H9 (cell line): ENCODE measurements at regions not wholly inside any gene's neighbourhood (a gene's known extent, or its start where the extent isn't known, plus 50 kb on each side); places are given as distances from the start of the nearest gene placed in this dataset.

Source experiments
- DNase-seq: peaks from one replicate; pipeline ENCODE4 v3.0.0-alpha.2; 2017
- H2AFZ ChIP-seq: one replicate; pipeline ENCODE4 v1.6.1; 2013; ENCODE audit warnings: mild to moderate bottlenecking, low read length, control low read depth, moderate library complexity
- H2AK5ac ChIP-seq: 2 replicates; pipeline ENCODE4 v1.6.1; 2013; ENCODE audit warnings: low read length, control low read depth, mixed read lengths; ENCODE audit not compliant: insufficient read length
- H2BK120ac ChIP-seq: one replicate; pipeline ENCODE4 v1.6.1; 2013; ENCODE audit warnings: low read depth, mild to moderate bottlenecking, low read length, control low read depth, inconsistent platforms; ENCODE audit not compliant: poor library complexity, severe bottlenecking
- H2BK12ac ChIP-seq: 2 replicates; pipeline ENCODE4 v1.6.1; 2013; ENCODE audit warnings: low read length, control low read depth, mixed read lengths, low read depth; ENCODE audit not compliant: insufficient read length
- H2BK15ac ChIP-seq: 2 replicates; pipeline ENCODE4 v1.6.1; 2013; ENCODE audit warnings: low read depth, low read length, control low read depth
- H2BK20ac ChIP-seq: one replicate; pipeline ENCODE4 v1.6.1; 2013; ENCODE audit warnings: low read depth, mild to moderate bottlenecking, low read length, control low read depth, inconsistent platforms; ENCODE audit not compliant: poor library complexity, severe bottlenecking
- H2BK5ac ChIP-seq: 2 replicates; pipeline ENCODE4 v1.6.1; 2013; ENCODE audit warnings: low read length, control low read depth, mixed read lengths; ENCODE audit not compliant: insufficient read length
- H3K14ac ChIP-seq: 2 replicates; pipeline ENCODE4 v1.6.1; 2013; ENCODE audit warnings: low read length, control low read depth; ENCODE audit not compliant: insufficient read depth
- H3K18ac ChIP-seq: 2 replicates; pipeline ENCODE4 v1.6.1; 2013; ENCODE audit warnings: low read depth, mild to moderate bottlenecking, mixed read lengths, low read length, control low read depth; ENCODE audit not compliant: insufficient read length
- H3K23ac ChIP-seq: 2 replicates; pipeline ENCODE4 v1.6.1; 2013; ENCODE audit warnings: low read length, control low read depth, mixed read lengths, low read depth; ENCODE audit not compliant: insufficient read length
- H3K23me2 ChIP-seq: 2 replicates; pipeline ENCODE4 v1.6.1; 2013; ENCODE audit warnings: low read depth, mild to moderate bottlenecking, mixed read lengths, low read length, control low read depth; ENCODE audit not compliant: insufficient read length, poor library complexity, severe bottlenecking
- H3K27ac ChIP-seq: 2 replicates; pipeline ENCODE4 v1.5.1; 2013; ENCODE audit warnings: low read length, control low read depth, mixed read lengths, low read depth; ENCODE audit not compliant: insufficient read length
- H3K27me3 ChIP-seq: 2 replicates; pipeline ENCODE4 v1.6.1; 2013; ENCODE audit warnings: low read length, control low read depth, inconsistent platforms; ENCODE audit not compliant: insufficient read depth
- H3K4ac ChIP-seq: 2 replicates; pipeline ENCODE4 v1.6.1; 2013; ENCODE audit warnings: low read depth, mild to moderate bottlenecking, control low read depth, inconsistent platforms, low read length, moderate library complexity
- H3K4me1 ChIP-seq: 2 replicates; pipeline ENCODE4 v1.6.1; 2013; ENCODE audit warnings: low read length, control low read depth, inconsistent platforms; ENCODE audit not compliant: insufficient read depth
- H3K4me2 ChIP-seq: 2 replicates; pipeline ENCODE4 v1.6.1; 2013; ENCODE audit warnings: low read length, control low read depth, mixed read lengths; ENCODE audit not compliant: insufficient read length, insufficient read depth
- H3K56ac ChIP-seq: 2 replicates; pipeline ENCODE4 v1.6.1; 2013; ENCODE audit warnings: low read depth, mild to moderate bottlenecking, mixed read lengths, low read length, control low read depth; ENCODE audit not compliant: insufficient read length
- H3K79me1 ChIP-seq: 2 replicates; pipeline ENCODE4 v1.6.1; 2013; ENCODE audit warnings: low read depth, mild to moderate bottlenecking, moderate library complexity, low read length, control low read depth, inconsistent platforms; ENCODE audit not compliant: insufficient read depth, poor library complexity, severe bottlenecking
- H3K79me2 ChIP-seq: 2 replicates; pipeline ENCODE4 v1.6.1; 2013; ENCODE audit warnings: low read length, control low read depth, inconsistent platforms; ENCODE audit not compliant: insufficient read depth
- H3K9ac ChIP-seq: 2 replicates; pipeline ENCODE4 v1.6.1; 2013; ENCODE audit warnings: low read length, control low read depth, mixed read lengths; ENCODE audit not compliant: insufficient read length; ENCODE audit errors: extremely low read depth
- H3K9me3 ChIP-seq: one replicate; pipeline ENCODE4 v1.6.1; 2013; ENCODE audit warnings: low read depth, low read length, inconsistent platforms; ENCODE audit not compliant: control insufficient read depth
- H3T11ph ChIP-seq: one replicate; pipeline ENCODE4 v1.6.1; 2013; ENCODE audit warnings: mild to moderate bottlenecking, low read length, control low read depth, inconsistent platforms
- H4K20me1 ChIP-seq: one replicate; pipeline ENCODE4 v1.6.1; 2013; ENCODE audit not compliant: control insufficient read depth, insufficient read length, insufficient read depth
- H4K5ac ChIP-seq: 2 replicates; pipeline ENCODE4 v1.6.1; 2013; ENCODE audit warnings: low read depth, mild to moderate bottlenecking, mixed read lengths, low read length, control low read depth; ENCODE audit not compliant: insufficient read length
- H4K8ac ChIP-seq: replicated peaks from 2 replicates; pipeline ENCODE4 v1.6.1; 2013; ENCODE audit warnings: low read length, control low read depth, mixed read lengths, low read depth; ENCODE audit not compliant: insufficient read length
- H4K91ac ChIP-seq: 2 replicates; pipeline ENCODE4 v1.6.1; 2013; ENCODE audit warnings: low read depth, mild to moderate bottlenecking, moderate library complexity, mixed read lengths, low read length, control low read depth; ENCODE audit not compliant: insufficient read length
- H3K27ac Mint-ChIP-seq, 3 experiments: 2 replicates in 2 of 3; 3 replicates in 1 of 3; pipeline ENCODE4 v1.8.0; 2020 to 2021; ENCODE audit warnings: mixed read lengths in 3 of 3, mild to moderate bottlenecking in 1 of 3, moderate library complexity in 1 of 3
- H3K27me3 Mint-ChIP-seq: 2 replicates; pipeline ENCODE4 v1.8.0; 2021; ENCODE audit warnings: low read depth, mild to moderate bottlenecking, moderate library complexity, mixed read lengths
- H3K36me3 Mint-ChIP-seq, 3 experiments: 2 replicates in 2 of 3; 3 replicates in 1 of 3; pipeline ENCODE4 v1.8.0; 2020 to 2021; ENCODE audit warnings: low read depth in 3 of 3, mixed read lengths in 3 of 3; ENCODE audit not compliant: insufficient read depth in 1 of 3
- H3K4me1 Mint-ChIP-seq, 2 experiments: 2 replicates each; pipeline ENCODE4 v1.8.0; 2020; ENCODE audit warnings: mixed read lengths in 2 of 2
- H3K4me3 Mint-ChIP-seq, 2 experiments: 2 replicates in 1 of 2; 3 replicates in 1 of 2; pipeline ENCODE4 v1.8.0; 2020 to 2021; ENCODE audit warnings: mild to moderate bottlenecking in 2 of 2, mixed read lengths in 2 of 2, moderate library complexity in 1 of 2
- H3K9me3 Mint-ChIP-seq, 2 experiments: 2 replicates in 1 of 2; 3 replicates in 1 of 2; pipeline ENCODE4 v1.8.0; 2020; ENCODE audit warnings: mild to moderate bottlenecking in 2 of 2, mixed read lengths in 2 of 2, moderate library complexity in 1 of 2
- CTCF ChIP-seq: fragments of 200-600 bp; sonication (generic); conservative IDR thresholded peaks from 3 replicates; pipeline ENCODE4 v1.8.0; 2021; ENCODE audit warnings: antibody characterized with exemption, mild to moderate bottlenecking
- WGBS: extraction: QIAGEN DNeasy Blood & Tissue Kit; methylation state at CpG from one replicate; pipeline ENCODE4 v1.1.7; 2013; ENCODE audit warnings: missing lambda C conversion rate, low lambda C conversion rate, mixed read lengths; ENCODE audit not compliant: insufficient read length; ENCODE audit errors: extremely low coverage; 5-methylcytosine and 5-hydroxymethylcytosine counted together

DNA sequence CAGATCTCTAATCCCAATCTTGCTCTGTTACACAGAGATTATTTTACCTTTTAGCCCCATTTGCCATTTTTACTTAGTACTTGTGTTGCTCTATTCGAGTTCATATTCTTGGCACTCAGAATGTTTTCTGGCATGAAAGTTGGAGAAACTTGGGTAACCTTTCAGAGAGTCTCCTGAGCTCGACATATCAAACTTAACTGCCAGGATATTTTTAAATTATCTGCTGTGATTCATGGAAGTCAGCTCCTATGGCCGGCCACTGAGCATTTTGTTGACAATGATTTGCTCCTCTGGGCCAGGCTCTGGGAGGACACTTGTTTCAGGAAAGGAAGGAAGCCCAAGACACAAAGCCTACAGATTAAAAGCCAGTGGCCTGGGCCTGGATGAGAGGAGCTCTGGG lies 396.7 kb downstream of the TNS3 start:
- no peak overlapping the region for H2BK5ac ChIP-seq
- H3K9ac ChIP-seq, result no peak overlapping the region
- H3K23me2 ChIP-seq, result no peaks in the 10 kb centered on the region
- H3T11ph ChIP-seq, result no peak overlapping the region
- H3K36me3 Mint-ChIP-seq, result no peaks in the 10 kb centered on the region
- H4K91ac ChIP-seq, result no peak overlapping the region
- H3K79me2 ChIP-seq, result no peaks in the 10 kb centered on the region
- no peak for DNase-seq
- peaks cover 4 to 6% of the 10 kb centered on the region in 2 experiments; a peak in 2 of 4 replicates for H3K4me1 Mint-ChIP-seq
- H4K8ac ChIP-seq, result no peak overlapping the region
- no peak overlapping the region for H3K56ac ChIP-seq
- no peak overlapping the region for H3K23ac ChIP-seq
- no peaks in the 10 kb centered on the region for H3K4me1 ChIP-seq
- no peaks in the 10 kb centered on the region for H3K79me1 ChIP-seq
- no peak overlapping the region for H4K5ac ChIP-seq
- no peak overlapping the region for H3K4ac ChIP-seq
- H2BK15ac ChIP-seq, result no peak overlapping the region
- no peak overlapping the region for H2AFZ ChIP-seq
- H3K14ac ChIP-seq, result no peak overlapping the region
- no peak overlapping the region for H2BK120ac ChIP-seq
- H3K4me3 Mint-ChIP-seq, result no peak overlapping the region
- no peak overlapping the region for H3K18ac ChIP-seq
- H3K27ac ChIP-seq, result no peak overlapping the region
- H3K27me3 ChIP-seq, result no peaks in the 10 kb centered on the region
- no peaks in the 10 kb centered on the region for H3K9me3 ChIP-seq
- H3K27me3 Mint-ChIP-seq, result peaks cover 12% of the 10 kb centered on the region
- H2BK12ac ChIP-seq, result no peak overlapping the region
- H3K4me2 ChIP-seq, result no peak overlapping the region
- H4K20me1 ChIP-seq, result no peaks in the 10 kb centered on the region
- H3K27ac Mint-ChIP-seq, result no peak overlapping the region
- TF ChIP-seq CTCF, result no peak
- H3K9me3 Mint-ChIP-seq, result no peaks in the 10 kb centered on the region
- WGBS, result no CpG with 5 or more reads among the region's 3 CpGs
- H2AK5ac ChIP-seq, result no peak overlapping the region
- H2BK20ac ChIP-seq, result no peak overlapping the region
